H1 (cell line): ENCODE measurements at regions not wholly inside any gene's neighbourhood (a gene's known extent, or its start where the extent isn't known, plus 50 kb on each side); places are given as distances from the start of the nearest gene placed in this dataset.

Experiments
- CTCF ChIA-PET: fragments of 300-600 bp; sonication (Branson Sonifier 250); formaldehyde crosslinking; loops from one replicate; lab custom pipeline; 2021; ENCODE audit not compliant: partially characterized antibody; lab: Charles Lee
- POLR2A ChIA-PET: fragments of 300-600 bp; sonication (Branson Sonifier 250); formaldehyde crosslinking; loops from one replicate; lab custom pipeline; 2021; ENCODE audit warnings: inconsistent platforms; ENCODE audit not compliant: partially characterized antibody; lab: Charles Lee
- DNase-seq, 2 experiments: peaks; one replicate each; pipeline versions ENCODE4 v3.0.0 to v3.0.0-alpha.2; 2010 to 2022; ENCODE audit warnings: low spot score in 2 of 2, low read depth in 1 of 2, mixed read lengths in 1 of 2
- FAIRE-seq: peaks from 2 replicates; lab custom pipeline; 2011; peaks lifted over from hg19 to GRCh38; lab: Jason Lieb, UNC
- H2AFZ ChIP-seq: 2 replicates; pipeline ENCODE4 v1.8.1; 2012; ENCODE audit warnings: low read length, inconsistent platforms
- H2AK5ac ChIP-seq: 2 replicates; pipeline ENCODE4 v1.6.1; 2013; ENCODE audit warnings: low read depth, low read length
- H2BK120ac ChIP-seq: replicated peaks from 2 replicates; pipeline ENCODE3; 2013; ENCODE audit warnings: low read depth, low read length, inconsistent platforms
- H2BK12ac ChIP-seq: 2 replicates; pipeline ENCODE4 v1.6.1; 2013; ENCODE audit warnings: low read depth, low read length
- H2BK15ac ChIP-seq: 2 replicates; pipeline ENCODE4 v1.6.1; 2013; ENCODE audit warnings: low read length
- H2BK20ac ChIP-seq: 2 replicates; pipeline ENCODE4 v1.6.1; 2013; ENCODE audit warnings: low read length
- H2BK5ac ChIP-seq: 2 replicates; pipeline ENCODE4 v1.6.1; 2013; ENCODE audit warnings: low read depth, low read length
- H3K14ac ChIP-seq: 2 replicates; pipeline ENCODE4 v1.6.1; 2013; ENCODE audit warnings: inconsistent platforms; ENCODE audit not compliant: insufficient read length
- H3K18ac ChIP-seq: 2 replicates; pipeline ENCODE4 v1.6.1; 2013; ENCODE audit warnings: low read length; ENCODE audit errors: extremely low read depth
- H3K23ac ChIP-seq: 2 replicates; pipeline ENCODE4 v1.6.1; 2013; ENCODE audit warnings: inconsistent platforms; ENCODE audit not compliant: insufficient read length
- H3K23me2 ChIP-seq: 2 replicates; pipeline ENCODE4 v1.6.1; 2013; ENCODE audit warnings: low read depth, low read length
- H3K27ac ChIP-seq: 2 replicates; pipeline ENCODE4 v1.6.1; 2011; ENCODE audit warnings: low read depth, low read length, inconsistent platforms
- H3K27me3 ChIP-seq, 4 experiments: replicated peaks in 1 of 4; 1 replicate in 1 of 4; 2 replicates in 3 of 4; pipeline versions ENCODE4 v1.6.1 to v1.8.1; 2011 to 2013; ENCODE audit warnings: low read length in 3 of 4, mild to moderate bottlenecking in 3 of 4, inconsistent platforms in 2 of 4, mixed read lengths in 2 of 4, moderate library complexity in 1 of 4; ENCODE audit not compliant: control insufficient read depth in 3 of 4, insufficient read depth in 3 of 4; ENCODE audit errors: extremely low read depth in 1 of 4
- H3K36me3 ChIP-seq, 4 experiments: 2 replicates each; pipeline versions ENCODE4 v1.6.1 to v1.8.1; 2011 to 2013; ENCODE audit warnings: mild to moderate bottlenecking in 4 of 4, low read length in 3 of 4, moderate library complexity in 2 of 4, control low read depth in 1 of 4, inconsistent platforms in 1 of 4; ENCODE audit not compliant: insufficient read depth in 4 of 4, control insufficient read depth in 2 of 4
- H3K4ac ChIP-seq: replicated peaks from 2 replicates; pipeline ENCODE3; 2013; ENCODE audit warnings: low read length, low read depth, mixed read lengths, inconsistent platforms; ENCODE audit not compliant: insufficient read length
- H3K4me1 ChIP-seq, 4 experiments: replicated peaks in 1 of 4; 1 replicate in 1 of 4; 2 replicates in 3 of 4; pipeline versions ENCODE4 v1.6.1 to v1.8.1; 2011 to 2013; ENCODE audit warnings: low read length in 3 of 4, inconsistent platforms in 2 of 4, mixed read lengths in 1 of 4; ENCODE audit not compliant: insufficient read depth in 4 of 4, control insufficient read depth in 3 of 4
- H3K4me2 ChIP-seq, 2 experiments: 2 replicates each; pipeline versions ENCODE4 v1.6.1 to v1.8.1; 2011 to 2013; ENCODE audit warnings: low read depth in 2 of 2, low read length in 2 of 2, control low read depth in 1 of 2, inconsistent platforms in 1 of 2, mild to moderate bottlenecking in 1 of 2; ENCODE audit not compliant: insufficient read depth in 1 of 2
- H3K4me3 ChIP-seq, 4 experiments: fragments of 200-600, 300-600 bp in 1 of 4; sonication (generic), shearing (Covaris generic), sonication (Bioruptor Twin) in 1 of 4; 2 replicates each; pipeline versions ENCODE4 v1.5.1 to v1.8.1; 2011 to 2016; ENCODE audit warnings: low read length in 4 of 4, low read depth in 3 of 4, control low read depth in 2 of 4, inconsistent platforms in 2 of 4, mild to moderate bottlenecking in 2 of 4, mixed read lengths in 1 of 4, moderate library complexity in 1 of 4; ENCODE audit not compliant: insufficient read depth in 2 of 4; ENCODE audit errors: extremely low read depth in 1 of 4
- H3K56ac ChIP-seq: replicated peaks from 2 replicates; pipeline ENCODE3; 2013; ENCODE audit warnings: low read depth, mild to moderate bottlenecking, mixed read lengths, low read length, inconsistent platforms; ENCODE audit not compliant: insufficient read length
- H3K79me1 ChIP-seq: 2 replicates; pipeline ENCODE4 v1.6.1; 2013; ENCODE audit warnings: low read depth, low read length, control low read depth
- H3K79me2 ChIP-seq, 2 experiments: 2 replicates each; pipeline versions ENCODE4 v1.6.1 to v1.8.1; 2012 to 2013; ENCODE audit warnings: low read length in 2 of 2, mild to moderate bottlenecking in 2 of 2, inconsistent platforms in 1 of 2; ENCODE audit not compliant: insufficient read depth in 2 of 2, control insufficient read depth in 1 of 2
- H3K9ac ChIP-seq, 4 experiments: replicated peaks in 1 of 4; 1 replicate in 1 of 4; 2 replicates in 3 of 4; pipeline versions ENCODE4 v1.6.1 to v1.8.1; 2011 to 2013; ENCODE audit warnings: low read depth in 3 of 4, low read length in 3 of 4, control low read depth in 2 of 4, mild to moderate bottlenecking in 2 of 4, moderate library complexity in 2 of 4, inconsistent platforms in 1 of 4; ENCODE audit errors: extremely low read depth in 1 of 4
- H3K9me3 ChIP-seq, 2 experiments: 2 replicates each; pipeline versions ENCODE4 v1.6.1 to v1.8.1; 2012 to 2013; ENCODE audit warnings: mild to moderate bottlenecking in 2 of 2, moderate library complexity in 2 of 2, control low read depth in 1 of 2, inconsistent platforms in 1 of 2, low read depth in 1 of 2, low read length in 1 of 2, mixed read lengths in 1 of 2; ENCODE audit not compliant: insufficient read depth in 2 of 2
- H4K20me1 ChIP-seq, 2 experiments: replicated peaks in 1 of 2; 2 replicates each; pipeline versions ENCODE3 to v1.8.1; 2011 to 2013; ENCODE audit warnings: inconsistent platforms in 2 of 2, low read length in 2 of 2, mild to moderate bottlenecking in 1 of 2; ENCODE audit not compliant: insufficient read depth in 2 of 2, control insufficient read depth in 1 of 2
- H4K5ac ChIP-seq: 2 replicates; pipeline ENCODE4 v1.6.1; 2013; ENCODE audit warnings: low read length, low read depth, mixed read lengths, inconsistent platforms; ENCODE audit not compliant: insufficient read length
- H4K8ac ChIP-seq: 2 replicates; pipeline ENCODE4 v1.8.0; 2013; ENCODE audit warnings: mild to moderate bottlenecking, moderate library complexity, low read length, inconsistent platforms; ENCODE audit not compliant: insufficient read depth; ENCODE audit errors: extremely low read depth
- H4K91ac ChIP-seq: replicated peaks from 2 replicates; pipeline ENCODE3; 2013; ENCODE audit warnings: low read length, mixed read lengths, inconsistent platforms; ENCODE audit not compliant: insufficient read length
- ZNF274 ChIP-seq: IDR thresholded peaks from 2 replicates; pipeline ENCODE4 v1.7.0; 2012; ENCODE audit warnings: low read length, borderline replicate concordance; ENCODE audit errors: extremely low read depth

DNA sequence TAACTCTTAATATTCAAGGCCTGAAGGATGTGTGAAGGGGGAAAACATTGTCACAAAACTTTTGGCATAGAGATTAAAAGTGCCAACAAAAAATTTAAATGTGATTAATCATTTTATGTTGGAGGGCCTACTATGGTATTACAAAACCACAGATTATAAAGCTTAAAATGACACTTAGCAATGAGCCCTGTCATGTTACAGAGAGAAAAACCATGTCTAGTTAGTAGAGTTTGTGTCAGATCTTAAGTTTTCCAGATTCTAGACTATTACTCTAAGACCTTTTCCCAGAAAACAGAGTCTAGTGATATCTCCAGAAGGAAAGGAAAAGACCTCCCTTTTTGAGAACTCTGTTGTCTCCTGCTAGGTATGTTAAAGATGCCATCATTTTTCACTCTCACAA, 239.1 kb upstream of the DKK2 start:
- Histone ChIP-seq H3K4me2 (no peak overlapping the region), H3K4me3 (no peak overlapping the region), H4K20me1 (no peaks in the 10 kb centered on the region), H3K14ac (no peak overlapping the region), H2BK20ac (no peak overlapping the region), H2BK5ac (no peak overlapping the region), H2BK12ac (no peak overlapping the region), H3K27ac (no peak overlapping the region), H3K4me1 (no peaks in the 10 kb centered on the region), H3K18ac (no peak overlapping the region), H3K23ac (no peak overlapping the region), H3K9ac (no peak overlapping the region), H3K36me3 (no peaks in the 10 kb centered on the region), H3K27me3 (no peaks in the 10 kb centered on the region), H3K9me3 (no peaks in the 10 kb centered on the region), H4K5ac (no peak overlapping the region), H3K79me2 (no peaks in the 10 kb centered on the region), H2AK5ac (no peak overlapping the region), H2BK15ac (no peak overlapping the region), H3K23me2 (no peaks in the 10 kb centered on the region), H2BK120ac (no peak overlapping the region), H2AFZ (no peak overlapping the region), H3K4ac (no peak overlapping the region), H4K8ac (no peak overlapping the region), H4K91ac (no peak overlapping the region), H3K79me1 (no peaks in the 10 kb centered on the region), H3K56ac (no peak overlapping the region)
- TF ChIP-seq ZNF274, result no peak
- no peak for DNase-seq
- FAIRE-seq, result no peak
- POLR2A ChIA-PET, result no interaction called here
- CTCF ChIA-PET, result interaction anchor here (0.8 kb wide), 1 partner anchor 27 kb away, joined by 3 read pairs; no protein-coding TSS in a partner anchor
